Uterus (tissue), 2 donors: ENCODE measurements at regions not wholly inside any gene's neighbourhood (a gene's known extent, or its start where the extent isn't known, plus 50 kb on each side); places are given as distances from the start of the nearest gene placed in this dataset.

Experiments used
- POLR2A ChIP-seq, 2 donors: fragments of 450-650 bp; IDR thresholded peaks; one replicate each; pipeline ENCODE4 v1.6.1; 2016; ENCODE audit warnings: antibody characterized with exemption in 2 of 2, mild to moderate bottlenecking in 1 of 2, moderate library complexity in 1 of 2
- TF ChIP-seq, protein P1 (sequence below), 4 experiments: fragments of 200-600 bp in 2 of 4; fragments of 450-650 bp in 2 of 4; sonication (generic) in 2 of 4; IDR thresholded peaks; one replicate each; pipeline ENCODE4 v1.5.1; 2016 to 2019; ENCODE audit warnings: antibody characterized with exemption in 4 of 4, mild to moderate bottlenecking in 2 of 4, moderate library complexity in 1 of 4

DNA sequence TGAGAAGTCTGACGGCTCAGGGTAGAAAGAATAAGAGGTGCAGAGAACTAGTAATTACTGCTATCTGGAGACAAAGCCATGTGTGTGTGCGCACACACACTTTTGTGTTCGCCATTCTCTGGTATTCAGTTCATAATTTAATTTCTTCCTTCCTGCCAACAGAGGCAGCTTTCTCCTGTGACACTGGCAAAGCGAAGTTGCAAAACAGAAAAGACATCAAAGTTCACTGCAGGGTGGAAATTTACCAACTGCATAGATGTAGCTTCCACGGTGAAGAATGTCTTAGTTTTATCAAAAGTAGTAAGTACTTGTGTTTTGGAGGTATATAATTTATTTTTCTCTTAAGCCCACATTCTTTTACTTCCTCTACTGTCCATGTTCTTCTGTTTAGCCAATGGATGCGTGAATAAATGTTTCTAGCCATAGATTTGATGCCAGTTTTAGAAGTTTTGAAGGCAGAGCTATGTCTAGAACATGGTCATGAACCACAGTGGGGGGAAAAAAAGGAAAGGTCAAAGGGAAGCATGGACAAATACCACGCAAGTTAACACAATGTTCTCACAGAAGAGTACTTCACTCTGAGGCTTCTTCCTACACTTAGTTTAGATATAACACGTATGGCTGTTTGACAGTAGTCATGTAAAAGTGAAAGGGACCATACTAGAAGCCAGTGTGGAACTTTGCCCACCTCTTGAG is 536.5 kb upstream of the GRIA1 start:
- TF ChIP-seq, protein P1, sequence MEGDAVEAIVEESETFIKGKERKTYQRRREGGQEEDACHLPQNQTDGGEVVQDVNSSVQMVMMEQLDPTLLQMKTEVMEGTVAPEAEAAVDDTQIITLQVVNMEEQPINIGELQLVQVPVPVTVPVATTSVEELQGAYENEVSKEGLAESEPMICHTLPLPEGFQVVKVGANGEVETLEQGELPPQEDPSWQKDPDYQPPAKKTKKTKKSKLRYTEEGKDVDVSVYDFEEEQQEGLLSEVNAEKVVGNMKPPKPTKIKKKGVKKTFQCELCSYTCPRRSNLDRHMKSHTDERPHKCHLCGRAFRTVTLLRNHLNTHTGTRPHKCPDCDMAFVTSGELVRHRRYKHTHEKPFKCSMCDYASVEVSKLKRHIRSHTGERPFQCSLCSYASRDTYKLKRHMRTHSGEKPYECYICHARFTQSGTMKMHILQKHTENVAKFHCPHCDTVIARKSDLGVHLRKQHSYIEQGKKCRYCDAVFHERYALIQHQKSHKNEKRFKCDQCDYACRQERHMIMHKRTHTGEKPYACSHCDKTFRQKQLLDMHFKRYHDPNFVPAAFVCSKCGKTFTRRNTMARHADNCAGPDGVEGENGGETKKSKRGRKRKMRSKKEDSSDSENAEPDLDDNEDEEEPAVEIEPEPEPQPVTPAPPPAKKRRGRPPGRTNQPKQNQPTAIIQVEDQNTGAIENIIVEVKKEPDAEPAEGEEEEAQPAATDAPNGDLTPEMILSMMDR (IDR thresholded peaks at IDR 0.05) = no peak
- no peak for TF ChIP-seq POLR2A (IDR thresholded peaks at IDR 0.05)
